H1 (cell line): ENCODE measurements at regions not wholly inside any gene's neighbourhood (a gene's known extent, or its start where the extent isn't known, plus 50 kb on each side); places are given as distances from the start of the nearest gene placed in this dataset.

ENCODE experiments used
- CTCF ChIA-PET: fragments of 300-600 bp; sonication (Branson Sonifier 250); formaldehyde crosslinking; loops from one replicate; lab custom pipeline; 2021; ENCODE audit not compliant: partially characterized antibody; lab: Charles Lee
- POLR2A ChIA-PET: fragments of 300-600 bp; sonication (Branson Sonifier 250); formaldehyde crosslinking; loops from one replicate; lab custom pipeline; 2021; ENCODE audit warnings: inconsistent platforms; ENCODE audit not compliant: partially characterized antibody; lab: Charles Lee
- DNase-seq, 2 experiments: peaks; one replicate each; pipeline versions ENCODE4 v3.0.0 to v3.0.0-alpha.2; 2010 to 2022; ENCODE audit warnings: low spot score in 2 of 2, low read depth in 1 of 2, mixed read lengths in 1 of 2
- FAIRE-seq: peaks from 2 replicates; lab custom pipeline; 2011; peaks lifted over from hg19 to GRCh38; lab: Jason Lieb, UNC
- H2AFZ ChIP-seq: 2 replicates; pipeline ENCODE4 v1.8.1; 2012; ENCODE audit warnings: low read length, inconsistent platforms
- H2AK5ac ChIP-seq: 2 replicates; pipeline ENCODE4 v1.6.1; 2013; ENCODE audit warnings: low read depth, low read length
- H2BK120ac ChIP-seq: replicated peaks from 2 replicates; pipeline ENCODE3; 2013; ENCODE audit warnings: low read depth, low read length, inconsistent platforms
- H2BK12ac ChIP-seq: 2 replicates; pipeline ENCODE4 v1.6.1; 2013; ENCODE audit warnings: low read depth, low read length
- H2BK15ac ChIP-seq: 2 replicates; pipeline ENCODE4 v1.6.1; 2013; ENCODE audit warnings: low read length
- H2BK20ac ChIP-seq: 2 replicates; pipeline ENCODE4 v1.6.1; 2013; ENCODE audit warnings: low read length
- H2BK5ac ChIP-seq: 2 replicates; pipeline ENCODE4 v1.6.1; 2013; ENCODE audit warnings: low read depth, low read length
- H3K14ac ChIP-seq: 2 replicates; pipeline ENCODE4 v1.6.1; 2013; ENCODE audit warnings: inconsistent platforms; ENCODE audit not compliant: insufficient read length
- H3K18ac ChIP-seq: 2 replicates; pipeline ENCODE4 v1.6.1; 2013; ENCODE audit warnings: low read length; ENCODE audit errors: extremely low read depth
- H3K23ac ChIP-seq: 2 replicates; pipeline ENCODE4 v1.6.1; 2013; ENCODE audit warnings: inconsistent platforms; ENCODE audit not compliant: insufficient read length
- H3K23me2 ChIP-seq: 2 replicates; pipeline ENCODE4 v1.6.1; 2013; ENCODE audit warnings: low read depth, low read length
- H3K27ac ChIP-seq: 2 replicates; pipeline ENCODE4 v1.6.1; 2011; ENCODE audit warnings: low read depth, low read length, inconsistent platforms
- H3K27me3 ChIP-seq, 4 experiments: replicated peaks in 1 of 4; 1 replicate in 1 of 4; 2 replicates in 3 of 4; pipeline versions ENCODE4 v1.6.1 to v1.8.1; 2011 to 2013; ENCODE audit warnings: low read length in 3 of 4, mild to moderate bottlenecking in 3 of 4, inconsistent platforms in 2 of 4, mixed read lengths in 2 of 4, moderate library complexity in 1 of 4; ENCODE audit not compliant: control insufficient read depth in 3 of 4, insufficient read depth in 3 of 4; ENCODE audit errors: extremely low read depth in 1 of 4
- H3K36me3 ChIP-seq, 4 experiments: 2 replicates each; pipeline versions ENCODE4 v1.6.1 to v1.8.1; 2011 to 2013; ENCODE audit warnings: mild to moderate bottlenecking in 4 of 4, low read length in 3 of 4, moderate library complexity in 2 of 4, control low read depth in 1 of 4, inconsistent platforms in 1 of 4; ENCODE audit not compliant: insufficient read depth in 4 of 4, control insufficient read depth in 2 of 4
- H3K4ac ChIP-seq: replicated peaks from 2 replicates; pipeline ENCODE3; 2013; ENCODE audit warnings: low read length, low read depth, mixed read lengths, inconsistent platforms; ENCODE audit not compliant: insufficient read length
- H3K4me1 ChIP-seq, 4 experiments: replicated peaks in 1 of 4; 1 replicate in 1 of 4; 2 replicates in 3 of 4; pipeline versions ENCODE4 v1.6.1 to v1.8.1; 2011 to 2013; ENCODE audit warnings: low read length in 3 of 4, inconsistent platforms in 2 of 4, mixed read lengths in 1 of 4; ENCODE audit not compliant: insufficient read depth in 4 of 4, control insufficient read depth in 3 of 4
- H3K4me2 ChIP-seq, 2 experiments: 2 replicates each; pipeline versions ENCODE4 v1.6.1 to v1.8.1; 2011 to 2013; ENCODE audit warnings: low read depth in 2 of 2, low read length in 2 of 2, control low read depth in 1 of 2, inconsistent platforms in 1 of 2, mild to moderate bottlenecking in 1 of 2; ENCODE audit not compliant: insufficient read depth in 1 of 2
- H3K4me3 ChIP-seq, 4 experiments: fragments of 200-600, 300-600 bp in 1 of 4; sonication (generic), shearing (Covaris generic), sonication (Bioruptor Twin) in 1 of 4; 2 replicates each; pipeline versions ENCODE4 v1.5.1 to v1.8.1; 2011 to 2016; ENCODE audit warnings: low read length in 4 of 4, low read depth in 3 of 4, control low read depth in 2 of 4, inconsistent platforms in 2 of 4, mild to moderate bottlenecking in 2 of 4, mixed read lengths in 1 of 4, moderate library complexity in 1 of 4; ENCODE audit not compliant: insufficient read depth in 2 of 4; ENCODE audit errors: extremely low read depth in 1 of 4
- H3K56ac ChIP-seq: replicated peaks from 2 replicates; pipeline ENCODE3; 2013; ENCODE audit warnings: low read depth, mild to moderate bottlenecking, mixed read lengths, low read length, inconsistent platforms; ENCODE audit not compliant: insufficient read length
- H3K79me1 ChIP-seq: 2 replicates; pipeline ENCODE4 v1.6.1; 2013; ENCODE audit warnings: low read depth, low read length, control low read depth
- H3K79me2 ChIP-seq, 2 experiments: 2 replicates each; pipeline versions ENCODE4 v1.6.1 to v1.8.1; 2012 to 2013; ENCODE audit warnings: low read length in 2 of 2, mild to moderate bottlenecking in 2 of 2, inconsistent platforms in 1 of 2; ENCODE audit not compliant: insufficient read depth in 2 of 2, control insufficient read depth in 1 of 2
- H3K9ac ChIP-seq, 4 experiments: replicated peaks in 1 of 4; 1 replicate in 1 of 4; 2 replicates in 3 of 4; pipeline versions ENCODE4 v1.6.1 to v1.8.1; 2011 to 2013; ENCODE audit warnings: low read depth in 3 of 4, low read length in 3 of 4, control low read depth in 2 of 4, mild to moderate bottlenecking in 2 of 4, moderate library complexity in 2 of 4, inconsistent platforms in 1 of 4; ENCODE audit errors: extremely low read depth in 1 of 4
- H3K9me3 ChIP-seq, 2 experiments: 2 replicates each; pipeline versions ENCODE4 v1.6.1 to v1.8.1; 2012 to 2013; ENCODE audit warnings: mild to moderate bottlenecking in 2 of 2, moderate library complexity in 2 of 2, control low read depth in 1 of 2, inconsistent platforms in 1 of 2, low read depth in 1 of 2, low read length in 1 of 2, mixed read lengths in 1 of 2; ENCODE audit not compliant: insufficient read depth in 2 of 2
- H4K20me1 ChIP-seq, 2 experiments: replicated peaks in 1 of 2; 2 replicates each; pipeline versions ENCODE3 to v1.8.1; 2011 to 2013; ENCODE audit warnings: inconsistent platforms in 2 of 2, low read length in 2 of 2, mild to moderate bottlenecking in 1 of 2; ENCODE audit not compliant: insufficient read depth in 2 of 2, control insufficient read depth in 1 of 2
- H4K5ac ChIP-seq: 2 replicates; pipeline ENCODE4 v1.6.1; 2013; ENCODE audit warnings: low read length, low read depth, mixed read lengths, inconsistent platforms; ENCODE audit not compliant: insufficient read length
- H4K8ac ChIP-seq: 2 replicates; pipeline ENCODE4 v1.8.0; 2013; ENCODE audit warnings: mild to moderate bottlenecking, moderate library complexity, low read length, inconsistent platforms; ENCODE audit not compliant: insufficient read depth; ENCODE audit errors: extremely low read depth
- H4K91ac ChIP-seq: replicated peaks from 2 replicates; pipeline ENCODE3; 2013; ENCODE audit warnings: low read length, mixed read lengths, inconsistent platforms; ENCODE audit not compliant: insufficient read length
- JUND ChIP-seq: IDR thresholded peaks from 2 replicates; pipeline ENCODE4 v1.6.1; 2011; ENCODE audit warnings: mild to moderate bottlenecking, improper control_type of control experiment, low read length
- PHF8 ChIP-seq: fragments of 200-600 bp; sonication (generic); conservative IDR thresholded peaks from 2 replicates; pipeline ENCODE4 v1.7.1; 2012; ENCODE audit warnings: low read depth, mild to moderate bottlenecking, inconsistent platforms, low read length, moderate library complexity
- RBBP5 ChIP-seq: IDR thresholded peaks from 2 replicates; pipeline ENCODE4 v1.7.1; 2012; ENCODE audit warnings: low read depth, mild to moderate bottlenecking, inconsistent platforms, low read length, moderate library complexity, borderline replicate concordance
- RNF2 ChIP-seq: fragments of 200-900, 300-1000 bp; sonication (generic); IDR thresholded peaks from 2 replicates; pipeline ENCODE4 v1.7.1; 2016; ENCODE audit warnings: borderline replicate concordance, low read depth, mild to moderate bottlenecking, antibody characterized with exemption, low read length; ENCODE audit not compliant: poor library complexity, severe bottlenecking; ENCODE audit errors: missing control alignments
- SIX5 ChIP-seq: IDR thresholded peaks from 2 replicates; pipeline ENCODE4 v1.6.1; 2011; ENCODE audit warnings: mild to moderate bottlenecking, low read depth, low read length
- TBP ChIP-seq: IDR thresholded peaks from 2 replicates; pipeline ENCODE4 v1.6.1; 2011; ENCODE audit warnings: low read depth, low read length, improper control_type of control experiment
- ZNF274 ChIP-seq: IDR thresholded peaks from 2 replicates; pipeline ENCODE4 v1.7.0; 2012; ENCODE audit warnings: low read length, borderline replicate concordance; ENCODE audit errors: extremely low read depth
- WGBS, 2 experiments: shearing (Covaris generic) in 1 of 2; methylation state at CpG; one replicate each; pipeline versions ENCODE4 v1.1.6 to v1.1.7; 2013 to 2015; ENCODE audit warnings: low lambda C conversion rate in 2 of 2, mixed read lengths in 2 of 2, inconsistent platforms in 1 of 2, low coverage in 1 of 2, missing lambda C conversion rate in 1 of 2; ENCODE audit not compliant: insufficient replicate concordance in 2 of 2, insufficient coverage in 1 of 2, insufficient read length in 1 of 2; ENCODE audit errors: extremely low coverage in 1 of 2, missing lambda C conversion rate in 1 of 2; 5-methylcytosine and 5-hydroxymethylcytosine counted together

- Histone ChIP-seq H2AK5ac (no peak overlapping the region), H3K4ac (no peak overlapping the region), H3K4me2 (no peak overlapping the region), H2BK12ac (peak overlapping the region; percentile 65; the same call in 1 of the 2 replicates), H3K79me1 (no peaks in the 10 kb centered on the region), H3K27ac (no peak overlapping the region), H2BK120ac (peak overlapping the region; percentile 59), H3K27me3 (no peaks in the 10 kb centered on the region), H3K9ac (no peak overlapping the region), H4K20me1 (no peaks in the 10 kb centered on the region), H2BK20ac (peak overlapping the region; percentile 55), H2BK15ac (0 out of 2 replicates have a peak overlapping the region, but pooled peaks have one; percentile 36), H4K5ac (no peak overlapping the region), H2AFZ (no peak overlapping the region), H4K91ac (no peak overlapping the region), H3K9me3 (no peaks in the 10 kb centered on the region), H3K4me1 (peaks cover 3 to 8% (median 6%) of the 10 kb centered on the region in 4 experiments; a peak in 6 of 7 replicates), H3K23me2 (no peaks in the 10 kb centered on the region), H3K14ac (no peak overlapping the region), H3K36me3 (no peaks in the 10 kb centered on the region), H3K23ac (no peak overlapping the region), H3K4me3 (no peak overlapping the region), H3K79me2 (no peaks in the 10 kb centered on the region), H2BK5ac (0 out of 2 replicates have a peak overlapping the region, but pooled peaks have one; percentile 73), H3K56ac (no peak overlapping the region), H4K8ac (no peak overlapping the region), H3K18ac (0 out of 2 replicates have a peak overlapping the region, but pooled peaks have one; percentile 22)
- ChIA-PET POLR2A (interaction anchor here (1.0 to 1.5 kb wide), 2 partner anchors 13 to 30 kb away, joined by 3 to 4 read pairs; no protein-coding TSS in a partner anchor), CTCF (interaction anchor here (0.6 to 2.2 kb wide), 5 partner anchors 8 to 168 kb away, joined by 3 to 13 read pairs (median 3); no protein-coding TSS in a partner anchor)
- 67% methylated on average over 3 of the region's 3 CpGs; no CpG with 5 or more reads in 1 of the 2 experiments for WGBS, 2 experiments
- no peak for DNase-seq
- FAIRE-seq, result no peak
- TF ChIP-seq ZNF274 (no peak), TBP (no peak), PHF8 (no peak), RNF2 (no peak), JUND (no peak), SIX5 (no peak), RBBP5 (no peak)
Measured at GRCh38 chr1:209397910-209398309, 185.6 kb upstream of the CAMK1G start.
